Iris pigment epithelial cell (primary cell): ENCODE measurements at regions not wholly inside any gene's neighbourhood (a gene's known extent, or its start where the extent isn't known, plus 50 kb on each side); places are given as distances from the start of the nearest gene placed in this dataset.
"Not testable (repeated sequence)": the region's sequence is repeated elsewhere in the genome, so short reads cannot be mapped to it uniquely, and the experiment has no call there.

Experiments used
- DNase-seq: peaks from one replicate; pipeline ENCODE4 v3.0.0-alpha.2; 2011; ENCODE audit warnings: low read depth

DNA sequence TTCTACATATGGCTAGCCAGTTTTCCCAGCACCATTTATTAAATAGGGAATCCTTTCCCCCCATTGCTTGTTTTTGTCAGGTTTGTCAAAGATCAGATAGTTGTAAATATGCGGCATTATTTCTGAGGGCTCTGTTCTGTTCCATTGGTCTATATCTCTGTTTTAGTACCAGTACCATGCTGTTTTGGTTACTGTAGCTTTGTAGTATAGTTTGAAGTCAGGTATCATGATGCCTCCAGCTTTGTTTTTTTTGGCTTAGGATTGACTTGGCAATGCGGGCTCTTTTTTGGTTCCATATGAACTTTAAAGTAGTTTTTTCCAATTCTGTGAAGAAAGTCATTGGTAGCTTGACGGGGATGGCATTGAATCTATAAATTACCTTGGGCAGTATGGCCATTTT lies 60.0 kb upstream of the GPC3 start:
- not testable (repeated sequence) for DNase-seq

DNA sequence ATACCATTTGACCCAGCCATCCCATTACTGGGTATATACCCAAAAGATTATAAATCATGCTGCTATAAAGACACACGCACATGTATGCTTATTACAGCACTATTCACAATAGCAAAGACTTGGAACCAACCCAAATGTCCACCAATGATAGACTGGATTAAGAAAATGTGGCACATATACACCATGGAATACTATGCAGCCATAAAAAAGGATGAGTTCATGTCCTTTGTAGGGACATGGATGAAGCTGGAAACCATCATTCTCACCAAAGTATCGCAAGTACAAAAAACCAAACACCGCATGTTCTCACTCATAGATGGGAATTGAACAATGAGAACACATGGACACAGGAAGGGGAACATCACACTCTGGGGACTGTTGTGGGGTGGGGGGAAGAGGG lies 81.7 kb upstream of the GPC3 start:
- not testable (repeated sequence) for DNase-seq

DNA sequence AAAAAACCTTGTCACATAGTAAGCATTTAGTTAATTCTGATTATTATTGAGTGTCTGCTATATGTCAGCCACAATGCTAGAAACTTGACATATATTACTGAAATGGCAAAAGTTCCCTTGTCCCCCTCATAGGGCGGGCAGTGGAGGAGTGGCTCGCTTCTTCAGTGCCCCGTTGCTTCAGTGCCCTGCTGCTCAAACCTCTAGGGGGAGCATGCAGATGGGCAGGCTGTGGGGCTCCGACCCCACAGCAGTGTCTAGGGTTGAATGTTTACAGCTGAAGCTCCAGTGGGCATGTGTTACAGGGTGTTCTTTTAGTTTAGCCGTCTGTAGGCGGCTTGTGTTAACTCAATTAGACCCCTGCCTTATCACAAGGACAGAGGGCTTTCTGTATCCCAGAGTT lies 86.5 kb upstream of the GPC3 start:
- not testable (repeated sequence) for DNase-seq

DNA sequence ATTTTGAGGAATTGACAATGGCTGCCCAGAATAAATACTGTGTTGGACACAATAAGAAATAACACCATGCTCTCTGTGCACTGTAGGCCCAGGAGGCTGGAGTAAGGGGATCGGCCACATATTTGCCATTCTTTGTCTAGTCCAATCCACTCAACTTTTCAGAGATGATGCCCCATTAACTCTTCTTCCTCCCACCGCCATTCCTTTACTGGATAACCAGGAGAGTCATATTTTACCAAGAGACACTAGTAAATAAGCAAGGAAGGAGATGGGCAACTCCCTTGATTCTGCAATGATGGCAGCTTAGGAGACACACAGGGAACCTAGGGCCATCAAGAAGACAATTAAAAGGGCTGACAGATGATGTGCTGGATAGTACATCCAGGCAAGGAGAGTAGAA lies 87.9 kb upstream of the GPC3 start:
- DNase-seq, result no peak

DNA sequence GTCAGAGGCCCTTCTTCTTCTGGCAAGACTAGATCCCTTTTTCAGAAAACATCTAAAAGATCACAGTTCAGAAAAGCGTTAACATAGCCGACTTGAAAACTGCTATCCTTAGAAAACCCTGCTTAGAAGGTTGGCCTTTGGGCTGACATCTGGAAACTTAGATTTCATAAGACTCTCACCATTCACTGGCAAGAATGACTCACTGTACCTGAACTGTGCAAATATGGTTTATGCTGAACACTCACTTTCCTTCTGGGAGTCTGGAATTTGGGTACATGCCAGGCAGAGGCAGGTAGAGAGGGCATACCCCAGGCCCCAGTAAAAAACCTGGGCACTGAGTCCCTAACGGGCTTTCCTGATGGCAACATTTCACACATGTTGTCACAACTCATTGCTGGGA lies 88.8 kb upstream of the GPC3 start:
- no peak for DNase-seq

DNA sequence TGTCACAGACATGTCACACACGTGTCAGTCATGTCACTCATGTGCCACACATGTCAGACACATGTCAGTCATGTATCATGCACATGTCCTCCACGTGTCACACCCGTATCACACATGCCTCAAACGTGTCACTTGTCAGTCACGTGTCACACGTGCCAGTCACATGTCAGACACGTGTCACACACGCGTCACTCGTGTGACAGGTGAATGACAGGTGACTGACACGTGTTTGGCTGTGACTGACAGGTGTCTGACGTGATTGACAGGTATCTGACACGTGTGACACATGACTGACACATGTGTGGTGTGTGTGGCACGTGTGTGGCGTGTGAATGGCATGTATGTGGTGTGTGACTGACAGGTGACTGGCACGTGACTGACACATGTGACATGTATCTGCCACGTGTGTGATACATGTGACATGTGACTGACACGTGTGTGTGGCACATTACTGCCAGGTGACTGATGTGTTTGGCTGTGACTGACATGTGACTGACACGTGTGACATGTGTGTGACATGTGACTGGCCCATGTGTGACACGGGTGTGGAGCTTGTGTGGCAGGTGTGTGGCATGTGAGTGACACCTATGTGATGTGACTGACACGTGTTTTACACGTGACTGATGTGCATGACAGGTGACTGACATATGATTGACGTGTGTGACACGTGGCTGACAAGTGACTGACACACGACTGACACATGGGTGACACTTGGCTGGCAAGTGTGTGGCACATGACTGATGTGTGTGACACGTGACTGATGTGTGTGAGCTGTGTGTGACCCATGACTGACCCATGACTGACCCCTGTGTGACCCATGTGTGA lies 90.7 kb upstream of the GPC3 start:
- DNase-seq, result no peak

DNA sequence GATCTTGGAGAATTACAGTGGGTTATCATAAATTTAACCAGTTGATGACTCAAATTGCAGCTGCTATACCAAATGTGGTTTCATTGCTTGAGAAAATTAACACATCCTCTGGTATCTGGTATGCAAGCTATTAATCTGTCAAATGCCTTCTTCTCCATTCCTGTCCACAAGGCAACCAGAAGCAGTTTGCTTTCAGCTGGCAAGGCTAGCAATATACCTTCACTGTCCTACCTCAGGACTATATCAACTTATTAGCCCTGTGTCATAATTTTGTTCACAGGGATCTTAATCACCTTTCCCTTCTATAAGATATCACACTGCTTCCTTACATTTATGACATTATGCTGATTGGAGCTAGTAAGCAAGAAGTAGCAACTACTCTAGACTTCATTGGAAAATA lies 110.0 kb upstream of the GPC3 start:
- DNase-seq, result no peak

DNA sequence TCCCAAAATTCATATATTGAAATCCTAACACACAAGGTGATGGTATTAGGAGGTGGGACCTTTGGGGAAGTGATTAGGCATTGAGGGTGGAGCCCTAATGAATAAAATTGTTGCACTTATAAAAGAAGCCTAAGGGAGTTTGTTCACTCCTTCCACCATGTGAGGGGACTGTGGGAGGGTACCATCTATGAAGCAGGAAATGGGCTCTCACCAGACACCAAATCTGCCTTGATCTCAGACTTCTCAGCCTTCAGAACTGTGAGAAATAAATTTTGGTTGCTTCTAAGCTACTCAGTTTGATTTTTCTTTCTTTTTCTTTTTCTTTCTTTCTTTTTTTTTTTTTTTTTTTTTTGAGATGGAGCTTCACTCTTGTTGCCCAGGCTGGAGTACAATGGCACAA lies 116.2 kb upstream of the GPC3 start:
- no peak for DNase-seq

DNA sequence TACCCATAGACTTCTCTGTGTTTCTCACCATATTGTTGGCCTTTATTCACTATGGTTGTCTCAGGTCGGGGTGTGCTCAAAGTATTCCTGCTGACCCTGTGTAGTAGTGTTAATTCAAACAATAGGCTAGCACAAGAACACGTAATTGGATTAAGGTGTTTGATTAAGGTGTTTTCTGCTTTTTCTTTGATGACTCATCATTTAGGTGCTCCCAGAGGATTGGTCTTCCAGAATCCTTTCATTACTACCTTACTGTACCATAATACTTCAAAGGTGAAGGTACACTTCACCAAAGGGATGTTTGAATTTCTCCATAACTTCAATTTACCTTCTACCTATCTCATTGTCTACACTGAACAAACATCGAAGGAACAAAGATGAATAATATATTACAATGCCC lies 121.7 kb upstream of the CCDC160 start:
- DNase-seq, result no peak

DNA sequence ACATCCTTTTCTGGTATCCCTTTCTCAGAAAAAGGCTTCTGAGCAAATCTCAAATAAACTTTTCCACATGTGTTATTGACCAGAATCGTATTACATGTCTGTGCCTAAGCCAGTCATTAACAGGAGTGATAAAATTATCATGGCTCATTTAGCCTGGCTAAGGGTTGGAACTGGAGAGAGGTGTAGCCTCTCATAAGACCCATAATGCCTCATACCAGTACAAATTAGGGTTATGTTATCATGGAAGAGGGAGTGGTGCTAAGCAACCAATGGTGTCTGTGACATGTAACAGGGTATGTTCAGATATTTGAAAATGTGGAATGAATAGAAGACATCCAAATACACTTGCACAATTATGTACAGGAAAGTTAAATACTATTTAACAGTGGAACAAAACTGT lies 99.6 kb upstream of the CCDC160 start:
- DNase-seq, result no peak

DNA sequence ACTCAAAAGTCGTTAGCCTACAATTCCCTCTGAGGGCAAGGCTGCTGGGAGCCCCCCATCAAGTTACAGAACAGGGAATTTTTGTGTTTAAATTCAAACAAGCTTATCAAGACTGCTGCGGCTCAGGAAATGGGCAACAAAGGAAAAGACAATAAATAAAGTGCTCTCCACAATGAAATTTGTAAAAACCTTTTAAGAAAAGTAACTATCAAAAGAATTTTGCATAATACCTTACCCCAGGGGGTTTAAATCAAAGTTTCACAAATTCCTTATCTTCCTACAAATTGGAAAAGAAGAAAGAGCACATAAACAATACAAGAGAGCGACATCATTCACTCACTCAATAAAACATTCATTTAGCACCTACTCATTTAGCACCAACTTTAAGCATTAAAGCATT lies 97.9 kb upstream of the CCDC160 start:
- no peak for DNase-seq

DNA sequence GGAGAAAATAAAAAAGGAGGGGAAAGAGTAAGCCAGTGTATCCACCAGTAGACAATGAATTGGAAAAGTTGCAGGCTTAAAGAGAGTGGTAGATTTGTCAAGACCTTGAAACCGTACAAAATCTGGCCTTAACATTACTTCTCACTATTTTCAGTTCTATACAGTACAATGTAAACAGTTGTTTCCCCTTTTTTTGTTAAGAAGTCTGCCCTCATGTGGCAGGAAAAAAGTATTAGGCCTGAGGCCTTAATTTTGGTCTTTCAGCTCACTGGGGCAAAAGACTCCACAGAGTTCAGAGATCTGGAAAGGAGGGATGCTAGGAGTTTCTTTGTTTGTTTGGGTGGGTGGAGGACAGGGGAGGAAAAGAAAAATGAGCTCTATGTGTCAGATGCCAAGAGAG lies 92.8 kb upstream of the CCDC160 start:
- DNase-seq, result peak; percentile 12

DNA sequence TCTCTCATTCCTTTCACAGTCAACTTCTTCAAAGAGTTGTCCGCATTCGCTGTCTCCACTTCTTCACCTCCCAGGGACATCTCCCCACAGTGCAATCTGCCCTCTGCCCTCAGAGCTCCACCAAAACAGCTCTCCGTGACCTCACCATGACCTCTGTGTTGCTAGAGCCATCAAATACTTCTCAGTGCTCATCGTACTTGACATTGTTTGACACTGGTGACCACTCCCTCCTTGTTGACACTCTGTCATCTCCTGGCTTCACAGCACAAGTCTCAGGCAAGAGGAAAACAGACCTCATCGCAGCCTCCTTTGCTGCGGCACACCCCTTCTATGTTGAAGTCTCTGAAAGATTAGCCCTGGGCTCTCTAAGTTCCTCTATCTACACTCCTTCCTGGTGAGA lies 90.5 kb upstream of the CCDC160 start:
- DNase-seq, result no peak

DNA sequence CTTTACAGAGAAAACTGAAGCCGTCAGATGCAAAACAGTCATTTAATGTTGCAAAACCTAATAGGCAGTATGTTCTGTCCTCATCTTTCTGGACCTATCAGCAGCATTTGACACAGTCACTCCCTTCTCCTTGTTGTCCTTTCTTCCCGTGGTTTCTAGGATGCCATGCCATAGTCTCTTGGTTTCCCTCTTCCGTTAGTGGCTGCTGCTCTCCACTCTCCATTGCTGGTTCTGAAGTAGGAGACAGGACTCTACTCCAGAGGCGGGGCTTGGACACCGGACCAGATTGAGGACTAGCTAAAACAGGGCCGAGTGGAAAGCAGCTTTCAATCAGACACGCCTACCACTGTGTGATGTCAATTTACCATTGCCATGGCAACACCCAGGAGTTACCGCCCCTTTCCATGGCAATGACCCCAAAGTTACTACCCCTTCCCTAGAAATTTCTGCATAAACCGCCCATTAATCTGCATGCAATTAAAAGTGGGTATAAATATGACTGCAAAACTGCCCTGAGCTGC lies 88.8 kb upstream of the CCDC160 start:
- no peak for DNase-seq

DNA sequence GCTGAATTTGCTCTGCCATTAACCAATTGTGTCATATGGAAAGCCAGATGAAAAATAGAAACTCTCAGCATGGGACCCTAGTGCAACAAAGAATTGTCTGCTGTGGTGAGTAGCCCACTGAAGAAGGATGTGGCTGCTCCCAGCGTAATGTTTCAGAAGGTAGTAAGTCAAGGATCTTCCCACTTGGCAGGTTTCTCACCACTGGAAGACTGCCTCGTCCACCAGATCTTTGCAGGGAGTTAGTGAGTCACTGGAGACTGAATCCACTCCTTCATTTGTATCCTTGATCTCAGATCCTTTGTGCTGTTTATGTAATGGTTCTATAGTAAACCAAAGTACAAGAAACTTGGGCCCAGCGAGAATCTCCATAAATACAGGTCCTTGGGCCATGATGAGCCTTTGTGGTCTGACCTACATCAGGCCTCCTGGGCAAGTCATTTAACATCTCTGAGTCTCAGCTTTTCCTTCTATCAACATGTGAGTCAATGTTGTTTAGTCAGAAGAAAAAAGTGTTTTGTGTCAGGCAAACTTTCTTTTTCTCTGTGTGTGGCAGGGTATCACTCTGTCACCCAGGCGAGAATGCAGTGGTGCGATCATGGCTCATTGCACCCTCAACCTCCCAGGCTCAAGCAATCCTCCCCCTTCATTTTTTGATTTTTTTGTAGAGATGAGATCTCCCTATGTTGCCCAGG lies 78.0 kb upstream of the CCDC160 start:
- DNase-seq, result no peak

DNA sequence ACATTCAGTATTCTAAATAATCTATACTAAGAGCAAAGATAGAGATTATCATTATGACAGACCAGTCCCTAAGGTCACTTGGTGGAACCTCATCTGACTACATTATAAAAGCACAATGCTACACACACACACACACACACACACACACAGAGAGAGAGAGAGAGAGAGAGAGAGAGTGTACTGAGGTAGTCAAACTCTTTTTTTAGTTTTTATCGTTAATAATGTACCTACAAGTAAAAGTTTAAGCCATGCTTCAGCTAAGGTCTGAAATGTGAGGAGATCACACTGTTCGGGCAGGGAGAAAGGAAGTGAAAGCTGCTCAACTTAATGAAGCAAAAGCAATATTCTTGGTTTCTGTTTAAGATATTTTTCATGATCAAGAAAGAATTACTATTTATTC lies 75.8 kb upstream of the CCDC160 start:
- DNase-seq, result no peak

DNA sequence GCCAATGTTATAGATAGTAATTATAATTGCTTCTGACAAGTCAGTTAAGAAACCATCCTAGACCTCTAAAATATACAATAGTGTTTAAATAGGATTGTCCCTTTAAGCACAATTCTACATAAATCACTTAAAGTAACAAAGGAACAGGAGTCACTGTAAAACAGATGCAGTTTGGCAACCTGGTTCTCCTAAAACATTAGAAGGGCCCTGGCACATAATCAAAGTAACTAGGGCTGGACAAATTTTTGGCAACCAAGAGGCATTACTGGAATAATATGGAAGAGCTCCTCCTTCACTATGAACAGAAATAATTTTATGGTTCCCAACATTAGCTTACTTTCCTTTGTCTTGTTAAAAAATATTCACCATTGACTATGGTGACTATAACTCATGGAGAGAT lies 75.0 kb upstream of the CCDC160 start:
- no peak for DNase-seq

DNA sequence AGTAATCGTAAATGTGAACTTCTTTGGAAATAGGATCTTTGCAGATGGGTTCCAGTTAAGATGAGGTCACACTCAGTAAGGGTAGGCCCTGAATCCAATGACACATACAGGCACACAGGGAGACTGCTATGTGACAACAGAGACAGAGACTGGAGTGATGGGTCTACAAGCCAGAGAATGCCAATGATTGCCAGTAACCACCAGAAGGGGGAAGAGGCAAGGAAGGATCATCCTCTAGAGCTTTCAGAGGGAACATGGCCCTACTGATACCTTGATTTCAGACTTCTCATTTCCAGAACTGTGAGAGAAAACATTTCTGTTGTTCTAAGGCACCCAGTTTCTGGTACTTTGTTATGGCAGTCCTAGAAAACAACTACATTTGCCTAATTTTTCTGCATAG lies 73.1 kb upstream of the CCDC160 start:
- no peak for DNase-seq

DNA sequence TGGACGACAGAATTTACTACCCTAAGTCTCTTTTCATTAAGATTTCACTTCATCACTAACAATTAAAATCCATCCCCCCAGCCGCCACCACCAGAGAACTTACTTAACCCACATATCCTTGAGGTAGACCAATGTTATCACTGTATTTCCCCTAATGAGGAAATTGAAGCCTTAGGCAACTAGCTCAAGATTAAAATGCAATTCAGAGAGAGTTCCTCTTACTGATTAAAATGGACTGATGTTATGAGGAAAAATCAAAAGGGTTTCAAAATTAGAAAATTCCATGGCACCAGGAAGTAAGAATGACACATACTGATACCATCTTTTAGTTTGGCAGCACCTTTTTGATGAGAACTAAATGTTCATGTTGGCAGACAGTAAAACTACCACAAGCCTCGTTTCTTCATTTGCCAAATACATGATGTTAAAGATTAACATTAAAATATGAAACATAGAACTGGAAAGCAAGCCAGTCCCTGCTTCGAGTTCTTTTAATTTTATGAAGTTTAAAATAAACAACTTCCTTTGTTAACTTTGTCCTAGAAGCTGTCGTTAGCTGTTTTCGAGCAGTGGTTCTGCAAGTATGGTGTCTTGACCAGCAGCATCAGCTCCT lies 69.3 kb upstream of the CCDC160 start:
- DNase-seq, result no peak

DNA sequence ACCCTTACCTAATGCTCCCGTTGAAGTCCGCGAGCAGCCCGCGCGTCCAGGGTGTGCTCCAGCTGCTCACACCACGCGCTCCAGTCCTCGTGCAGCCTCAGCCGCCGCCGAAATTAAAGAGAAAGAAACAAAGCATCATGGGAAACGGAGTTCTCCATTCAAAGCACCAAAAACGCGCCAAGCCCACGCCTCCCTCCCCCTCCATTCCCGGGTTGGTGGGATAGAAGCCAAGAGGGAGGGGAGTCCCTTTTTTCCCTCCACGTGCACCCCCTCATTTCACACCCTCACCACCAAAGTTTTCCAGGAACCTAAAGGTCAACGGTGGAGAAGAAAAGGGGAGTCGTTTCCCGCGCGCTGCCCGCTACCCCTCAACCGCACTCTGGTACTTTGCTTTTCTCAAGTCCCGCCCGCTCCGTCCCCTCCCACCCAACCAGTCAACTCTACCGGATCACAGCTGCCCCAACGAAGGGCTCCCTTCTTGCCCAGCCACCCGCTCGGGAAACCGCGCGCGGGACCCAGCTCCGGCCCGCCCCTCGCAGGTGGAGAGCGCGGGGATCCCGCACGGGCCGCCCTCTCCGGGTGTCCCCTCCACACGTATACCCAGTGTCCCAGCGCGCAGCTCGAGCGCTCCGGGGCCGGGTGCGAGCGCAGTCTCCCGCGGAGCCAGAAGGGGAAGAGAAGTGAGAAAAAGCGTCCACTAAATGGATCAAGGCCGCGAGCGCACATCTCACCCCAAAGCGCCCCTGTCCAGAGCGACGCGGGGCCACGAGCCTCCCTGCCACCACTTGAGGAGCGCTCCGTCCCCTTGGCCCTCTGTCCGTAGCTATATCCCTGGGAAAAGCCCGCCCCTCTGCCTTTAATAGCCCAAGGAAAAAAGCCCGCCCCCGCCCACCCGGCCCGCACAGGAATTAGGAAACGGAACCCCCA lies 65.1 kb upstream of the CCDC160 start:
- DNase-seq, result peak; percentile 9

DNA sequence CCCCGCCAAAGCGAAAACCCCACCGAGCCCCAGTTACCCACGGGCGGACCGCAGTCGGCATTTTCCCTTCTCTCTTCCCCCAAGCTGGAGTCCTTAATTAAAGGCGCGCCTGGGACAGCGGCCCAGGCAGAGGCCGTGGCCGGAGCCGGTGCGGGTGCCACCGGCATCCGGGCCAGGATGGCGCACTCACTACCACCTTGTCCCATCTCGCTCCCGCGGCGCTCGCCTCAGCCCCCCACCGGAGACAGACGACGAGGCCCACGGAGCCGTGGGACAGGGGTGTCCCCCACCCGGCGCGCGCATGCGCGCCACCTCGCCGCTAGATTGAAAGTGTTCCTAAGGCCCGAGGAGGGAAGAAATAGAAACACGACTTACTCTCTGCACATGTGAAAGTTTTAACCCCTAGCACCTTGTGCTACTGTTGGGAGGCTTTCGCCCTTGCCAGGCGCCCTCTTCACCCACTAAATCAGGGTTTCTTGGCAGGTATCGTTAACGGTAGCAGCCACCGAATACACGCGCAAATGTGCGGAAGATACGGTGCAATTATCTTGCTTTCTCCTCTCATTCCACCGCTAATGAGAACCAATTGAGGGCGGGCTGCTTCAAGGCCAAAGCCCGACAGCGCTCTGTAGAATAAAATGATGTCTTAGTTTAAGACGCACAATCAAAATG lies 64.3 kb upstream of the CCDC160 start:
- DNase-seq, result no peak
